Uterus (tissue), 2 donors: ENCODE measurements at regions not wholly inside any gene's neighbourhood (a gene's known extent, or its start where the extent isn't known, plus 50 kb on each side); places are given as distances from the start of the nearest gene placed in this dataset.

Source experiments
- POLR2A ChIP-seq, 2 donors: fragments of 450-650 bp; IDR thresholded peaks; one replicate each; pipeline ENCODE4 v1.6.1; 2016; ENCODE audit warnings: antibody characterized with exemption in 2 of 2, mild to moderate bottlenecking in 1 of 2, moderate library complexity in 1 of 2
- TF ChIP-seq, protein P1 (sequence below), 4 experiments: fragments of 200-600 bp in 2 of 4; fragments of 450-650 bp in 2 of 4; sonication (generic) in 2 of 4; IDR thresholded peaks; one replicate each; pipeline ENCODE4 v1.5.1; 2016 to 2019; ENCODE audit warnings: antibody characterized with exemption in 4 of 4, mild to moderate bottlenecking in 2 of 4, moderate library complexity in 1 of 4

DNA sequence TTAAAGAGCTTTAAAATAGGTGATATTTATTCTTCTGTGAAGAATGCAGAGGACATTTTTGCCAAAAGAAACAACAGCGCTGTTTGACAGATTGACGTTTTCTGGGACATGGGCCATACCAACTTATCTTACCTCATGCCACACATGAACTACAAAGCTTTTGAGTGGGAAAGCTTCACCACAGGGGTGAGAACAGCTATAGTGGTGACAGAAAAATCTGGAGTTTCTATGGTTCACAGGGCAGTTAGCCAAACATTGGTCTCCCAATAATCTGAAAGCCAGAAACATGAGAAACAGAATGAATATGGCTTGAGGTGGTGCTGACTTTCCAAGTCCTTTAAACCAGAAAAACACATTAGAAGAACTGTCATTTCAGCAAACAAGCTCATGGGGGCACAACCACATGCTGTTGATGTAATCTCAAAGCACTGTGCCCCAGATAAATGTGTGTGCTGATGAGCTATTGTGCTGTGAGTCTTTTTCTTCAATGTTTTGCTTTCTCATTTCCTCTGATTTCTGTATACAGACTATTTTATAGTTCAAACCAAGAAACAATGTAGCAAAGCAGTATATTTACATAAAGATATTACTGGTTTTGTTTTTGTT is 905.4 kb downstream of the SLC16A7 start:
- TF ChIP-seq, protein P1, sequence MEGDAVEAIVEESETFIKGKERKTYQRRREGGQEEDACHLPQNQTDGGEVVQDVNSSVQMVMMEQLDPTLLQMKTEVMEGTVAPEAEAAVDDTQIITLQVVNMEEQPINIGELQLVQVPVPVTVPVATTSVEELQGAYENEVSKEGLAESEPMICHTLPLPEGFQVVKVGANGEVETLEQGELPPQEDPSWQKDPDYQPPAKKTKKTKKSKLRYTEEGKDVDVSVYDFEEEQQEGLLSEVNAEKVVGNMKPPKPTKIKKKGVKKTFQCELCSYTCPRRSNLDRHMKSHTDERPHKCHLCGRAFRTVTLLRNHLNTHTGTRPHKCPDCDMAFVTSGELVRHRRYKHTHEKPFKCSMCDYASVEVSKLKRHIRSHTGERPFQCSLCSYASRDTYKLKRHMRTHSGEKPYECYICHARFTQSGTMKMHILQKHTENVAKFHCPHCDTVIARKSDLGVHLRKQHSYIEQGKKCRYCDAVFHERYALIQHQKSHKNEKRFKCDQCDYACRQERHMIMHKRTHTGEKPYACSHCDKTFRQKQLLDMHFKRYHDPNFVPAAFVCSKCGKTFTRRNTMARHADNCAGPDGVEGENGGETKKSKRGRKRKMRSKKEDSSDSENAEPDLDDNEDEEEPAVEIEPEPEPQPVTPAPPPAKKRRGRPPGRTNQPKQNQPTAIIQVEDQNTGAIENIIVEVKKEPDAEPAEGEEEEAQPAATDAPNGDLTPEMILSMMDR (IDR thresholded peaks at IDR 0.05): no peak
- no peak for TF ChIP-seq POLR2A (IDR thresholded peaks at IDR 0.05)
